HEK293 (cell line): ENCODE measurements at regions not wholly inside any gene's neighbourhood (a gene's known extent, or its start where the extent isn't known, plus 50 kb on each side); places are given as distances from the start of the nearest gene placed in this dataset.
A peak's percentile ranks its signal among the peaks of the same experiment; 100 is the strongest.

Experiments
- KLF16 ChIP-seq: fragments of 450-650 bp; formaldehyde crosslinking; IDR thresholded peaks from 2 replicates; pipeline ENCODE4 v1.5.1; 2017; ENCODE audit warnings: missing biosample characterization, missing genetic modification characterization
- OVOL3 ChIP-seq: fragments of 450-650 bp; formaldehyde crosslinking; IDR thresholded peaks from 2 replicates; pipeline ENCODE4 v1.5.1; 2016; ENCODE audit warnings: missing biosample characterization, missing genetic modification characterization
- PRDM2 ChIP-seq: fragments of 450-650 bp; formaldehyde crosslinking; IDR thresholded peaks from 2 replicates; pipeline ENCODE4 v1.5.1; 2016; ENCODE audit warnings: missing biosample characterization, missing genetic modification characterization, borderline replicate concordance
- ZBTB48 ChIP-seq: fragments of 450-650 bp; formaldehyde crosslinking; IDR thresholded peaks from 2 replicates; pipeline ENCODE4 v1.5.1; 2016; ENCODE audit warnings: missing biosample characterization, missing genetic modification characterization
- ZFP3 ChIP-seq: fragments of 450-650 bp; formaldehyde crosslinking; IDR thresholded peaks from 2 replicates; pipeline ENCODE4 v1.5.1; 2016; ENCODE audit warnings: low read depth, missing biosample characterization, missing genetic modification characterization
- ZFP69B ChIP-seq: fragments of 450-650 bp; formaldehyde crosslinking; IDR thresholded peaks from 2 replicates; pipeline ENCODE4 v1.5.1; 2016; ENCODE audit warnings: missing biosample characterization, missing genetic modification characterization
- ZNF148 ChIP-seq: fragments of 450-650 bp; formaldehyde crosslinking; IDR thresholded peaks from 2 replicates; pipeline ENCODE4 v1.5.0; 2017; ENCODE audit warnings: missing biosample characterization, missing genetic modification characterization, borderline replicate concordance
- ZNF175 ChIP-seq: fragments of 450-650 bp; formaldehyde crosslinking; IDR thresholded peaks from 2 replicates; pipeline ENCODE4 v1.5.1; 2016; ENCODE audit warnings: missing biosample characterization, missing genetic modification characterization
- ZNF184 ChIP-seq: fragments of 450-650 bp; IDR thresholded peaks from 2 replicates; pipeline ENCODE4 v1.5.1; 2018; ENCODE audit warnings: missing biosample characterization, mild to moderate bottlenecking, missing genetic modification characterization
- ZNF19 ChIP-seq: fragments of 450-650 bp; formaldehyde crosslinking; IDR thresholded peaks from 2 replicates; pipeline ENCODE4; 2016; ENCODE audit warnings: missing biosample characterization, missing genetic modification characterization, low read depth
- ZNF214 ChIP-seq: fragments of 450-650 bp; formaldehyde crosslinking; IDR thresholded peaks from 2 replicates; pipeline ENCODE4 v1.5.1; 2017; ENCODE audit warnings: missing biosample characterization, mild to moderate bottlenecking, missing genetic modification characterization, borderline replicate concordance
- ZNF335 ChIP-seq: fragments of 450-650 bp; formaldehyde crosslinking; conservative IDR thresholded peaks from 2 replicates; pipeline ENCODE4 v1.5.1; 2016; ENCODE audit warnings: missing biosample characterization, missing genetic modification characterization
- ZNF394 ChIP-seq: fragments of 450-650 bp; formaldehyde crosslinking; IDR thresholded peaks from 2 replicates; pipeline ENCODE4 v1.5.1; 2016; ENCODE audit warnings: missing biosample characterization, missing genetic modification characterization, mild to moderate bottlenecking, moderate library complexity, borderline replicate concordance
- ZNF398 ChIP-seq: fragments of 450-650 bp; formaldehyde crosslinking; IDR thresholded peaks from 2 replicates; pipeline ENCODE4 v1.5.1; 2017; ENCODE audit warnings: missing biosample characterization, missing genetic modification characterization
- ZNF404 ChIP-seq: fragments of 450-650 bp; formaldehyde crosslinking; IDR thresholded peaks from 2 replicates; pipeline ENCODE4 v1.5.1; 2017; ENCODE audit warnings: missing biosample characterization, missing genetic modification characterization
- ZNF473 ChIP-seq: fragments of 450-650 bp; formaldehyde crosslinking; IDR thresholded peaks from 2 replicates; pipeline ENCODE4 v1.5.1; 2017; ENCODE audit warnings: missing biosample characterization, missing genetic modification characterization
- ZNF501 ChIP-seq: fragments of 450-650 bp; formaldehyde crosslinking; IDR thresholded peaks from 2 replicates; pipeline ENCODE4 v1.5.1; 2016; ENCODE audit warnings: missing biosample characterization, missing genetic modification characterization
- ZNF529 ChIP-seq: fragments of 450-650 bp; formaldehyde crosslinking; IDR thresholded peaks from 2 replicates; pipeline ENCODE4 v1.5.1; 2017; ENCODE audit warnings: missing genetic modification characterization, missing biosample characterization; ENCODE audit not compliant: insufficient replicate concordance
- ZNF549 ChIP-seq: fragments of 450-650 bp; IDR thresholded peaks from 2 replicates; pipeline ENCODE4 v1.5.1; 2018; ENCODE audit warnings: missing biosample characterization, missing genetic modification characterization, mild to moderate bottlenecking, inconsistent platforms, moderate library complexity
- ZNF585B ChIP-seq: fragments of 450-650 bp; formaldehyde crosslinking; IDR thresholded peaks from 2 replicates; pipeline ENCODE4 v1.5.1; 2016; ENCODE audit warnings: missing biosample characterization, missing genetic modification characterization
- ZNF623 ChIP-seq: fragments of 450-650 bp; formaldehyde crosslinking; IDR thresholded peaks from 2 replicates; pipeline ENCODE4 v1.5.1; 2016; ENCODE audit warnings: missing biosample characterization, missing genetic modification characterization
- ZNF639 ChIP-seq: fragments of 450-650 bp; formaldehyde crosslinking; IDR thresholded peaks from 2 replicates; pipeline ENCODE4 v1.5.1; 2016; ENCODE audit warnings: missing biosample characterization, missing genetic modification characterization
- ZNF747 ChIP-seq: fragments of 450-650 bp; formaldehyde crosslinking; IDR thresholded peaks from 2 replicates; pipeline ENCODE4 v1.5.1; 2016; ENCODE audit warnings: missing biosample characterization, missing genetic modification characterization
- ZNF785 ChIP-seq: fragments of 450-650 bp; formaldehyde crosslinking; IDR thresholded peaks from 2 replicates; pipeline ENCODE4 v1.5.1; 2016; ENCODE audit warnings: missing biosample characterization, missing genetic modification characterization
- ZNF830 ChIP-seq: fragments of 450-650 bp; IDR thresholded peaks from 2 replicates; pipeline ENCODE4 v1.5.0; 2018; ENCODE audit warnings: missing biosample characterization, missing genetic modification characterization, low read depth, mild to moderate bottlenecking, moderate library complexity
- TF ChIP-seq, protein P1 (sequence below): fragments of 450-650 bp; formaldehyde crosslinking; IDR thresholded peaks from 2 replicates; pipeline ENCODE4 v1.5.1; 2016; ENCODE audit warnings: missing biosample characterization, missing genetic modification characterization, low read depth

DNA sequence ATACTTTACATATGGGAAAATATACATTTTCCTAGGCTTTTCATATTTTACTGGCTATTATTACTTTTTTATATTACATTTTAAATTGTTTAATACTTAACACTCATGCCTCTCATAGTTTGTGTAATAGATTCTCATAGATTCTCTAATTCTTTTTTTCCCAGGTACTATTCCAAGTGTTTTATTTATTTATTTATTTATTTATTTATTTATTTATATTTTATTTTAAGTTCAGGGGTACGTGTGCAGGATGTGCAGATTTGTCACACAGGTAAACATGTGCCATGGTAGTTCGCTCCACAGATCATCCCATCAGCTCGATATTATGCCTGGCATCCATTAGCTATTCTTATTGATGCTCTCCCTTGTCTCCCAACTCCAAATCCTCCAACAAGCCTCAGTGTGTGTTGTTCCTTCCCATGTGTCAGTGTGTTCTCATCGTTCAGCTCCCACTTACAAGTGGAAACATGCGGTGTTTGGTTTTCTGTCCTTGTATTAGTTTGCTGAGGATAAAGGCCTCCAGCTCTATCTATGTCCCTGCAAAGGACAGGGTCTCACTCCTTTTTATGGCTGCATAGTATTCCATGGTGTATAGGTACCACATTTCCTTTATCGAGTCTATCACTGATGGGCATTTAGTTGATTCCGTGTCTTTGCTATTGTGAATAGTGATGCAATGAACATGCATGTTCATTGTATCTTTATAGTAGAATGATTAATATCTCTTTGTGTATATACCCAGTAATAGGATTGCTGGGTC is 205.4 kb upstream of the P2RY1 start (continued):
- no peak for TF ChIP-seq KLF16 (tag by site-specific recombination)
- no peak for TF ChIP-seq ZNF175 (tag by site-specific recombination)
- TF ChIP-seq, protein P1, sequence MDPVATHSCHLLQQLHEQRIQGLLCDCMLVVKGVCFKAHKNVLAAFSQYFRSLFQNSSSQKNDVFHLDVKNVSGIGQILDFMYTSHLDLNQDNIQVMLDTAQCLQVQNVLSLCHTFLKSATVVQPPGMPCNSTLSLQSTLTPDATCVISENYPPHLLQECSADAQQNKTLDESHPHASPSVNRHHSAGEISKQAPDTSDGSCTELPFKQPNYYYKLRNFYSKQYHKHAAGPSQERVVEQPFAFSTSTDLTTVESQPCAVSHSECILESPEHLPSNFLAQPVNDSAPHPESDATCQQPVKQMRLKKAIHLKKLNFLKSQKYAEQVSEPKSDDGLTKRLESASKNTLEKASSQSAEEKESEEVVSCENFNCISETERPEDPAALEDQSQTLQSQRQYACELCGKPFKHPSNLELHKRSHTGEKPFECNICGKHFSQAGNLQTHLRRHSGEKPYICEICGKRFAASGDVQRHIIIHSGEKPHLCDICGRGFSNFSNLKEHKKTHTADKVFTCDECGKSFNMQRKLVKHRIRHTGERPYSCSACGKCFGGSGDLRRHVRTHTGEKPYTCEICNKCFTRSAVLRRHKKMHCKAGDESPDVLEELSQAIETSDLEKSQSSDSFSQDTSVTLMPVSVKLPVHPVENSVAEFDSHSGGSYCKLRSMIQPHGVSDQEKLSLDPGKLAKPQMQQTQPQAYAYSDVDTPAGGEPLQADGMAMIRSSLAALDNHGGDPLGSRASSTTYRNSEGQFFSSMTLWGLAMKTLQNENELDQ (tag by site-specific recombination) = no peak
- TF ChIP-seq ZNF501 (tag by site-specific recombination) = no peak
- TF ChIP-seq OVOL3 (tag by site-specific recombination) = no peak
- TF ChIP-seq ZNF148 (tag by site-specific recombination) = no peak
- no peak for TF ChIP-seq PRDM2 (tag by site-specific recombination)
- no peak for TF ChIP-seq ZNF585B
- no peak for TF ChIP-seq ZNF398
- TF ChIP-seq ZFP69B (tag by site-specific recombination) = no peak
- TF ChIP-seq ZNF394 (tag by site-specific recombination) = peak; percentile 70; the same call in 1 of the 2 replicates
- TF ChIP-seq ZNF830 = no peak
- TF ChIP-seq ZNF184 = no peak
- no peak for TF ChIP-seq ZNF473 (tag by site-specific recombination)
- no peak for TF ChIP-seq ZNF335
- no peak for TF ChIP-seq ZNF19 (tag by site-specific recombination)
- no peak for TF ChIP-seq ZNF549 (tag by site-specific recombination)
- no peak for TF ChIP-seq ZBTB48 (tag by site-specific recombination)
- TF ChIP-seq ZNF623 (tag by site-specific recombination) = peak; percentile 42
- TF ChIP-seq ZFP3 (tag by site-specific recombination) = no peak
- TF ChIP-seq ZNF639 (tag by site-specific recombination) = no peak
- TF ChIP-seq ZNF214 (tag by site-specific recombination) = no peak
- no peak for TF ChIP-seq ZNF785 (tag by site-specific recombination)
- no peak for TF ChIP-seq ZNF404 (tag by site-specific recombination)
- no peak for TF ChIP-seq ZNF529 (tag by site-specific recombination)
- TF ChIP-seq ZNF747 (tag by site-specific recombination) = no peak
